HL-60 (cell line): ENCODE measurements at regions not wholly inside any gene's neighbourhood (a gene's known extent, or its start where the extent isn't known, plus 50 kb on each side); places are given as distances from the start of the nearest gene placed in this dataset.

Experiments
- DNase-seq, 2 experiments: peaks; one replicate each; pipeline ENCODE4 v3.0.0-alpha.2; 2010 to 2020; ENCODE audit warnings: low read depth in 1 of 2, low spot score in 1 of 2
- H3K27ac ChIP-seq: fragments of 250-450 bp; sonication (Bioruptor Pico); replicated peaks from 2 replicates; pipeline ENCODE4 v1.5.1; 2020; ENCODE audit warnings: mild to moderate bottlenecking, moderate library complexity
- H3K27me3 ChIP-seq: fragments of 250-450 bp; sonication (Bioruptor Pico); 2 replicates; pipeline ENCODE4 v1.5.1; 2021; ENCODE audit warnings: mild to moderate bottlenecking, moderate library complexity; ENCODE audit not compliant: insufficient read depth, poor library complexity, severe bottlenecking
- H3K4me3 ChIP-seq: replicated peaks from 2 replicates; pipeline ENCODE4 v1.5.1; 2011; ENCODE audit warnings: mild to moderate bottlenecking, control low read depth, low read length; ENCODE audit not compliant: insufficient read depth
- CTCF ChIP-seq: IDR thresholded peaks from one replicate; pipeline ENCODE4 v1.5.1; 2011; ENCODE audit warnings: low read length, control low read depth, inconsistent platforms; ENCODE audit not compliant: insufficient read depth
- GABPA ChIP-seq: IDR thresholded peaks from 2 replicates; pipeline ENCODE4 v1.6.1; 2012; ENCODE audit warnings: low read depth
- POLR2AphosphoS5 ChIP-seq: IDR thresholded peaks from 2 replicates; pipeline ENCODE4 v1.6.1; 2012; ENCODE audit warnings: low read depth
- REST ChIP-seq: IDR thresholded peaks from 2 replicates; pipeline ENCODE4 v1.6.1; 2012; ENCODE audit warnings: low read depth; ENCODE audit not compliant: insufficient replicate concordance
- SPI1 ChIP-seq: IDR thresholded peaks from 2 replicates; pipeline ENCODE4 v1.6.1; 2012; ENCODE audit warnings: low read depth, mild to moderate bottlenecking, borderline replicate concordance

- no peak overlapping the region for H3K27ac ChIP-seq
- no peak for TF ChIP-seq GABPA
- no peak for TF ChIP-seq CTCF
- TF ChIP-seq POLR2AphosphoS5 = no peak
- TF ChIP-seq SPI1 = no peak
- TF ChIP-seq REST = no peak
- no peaks in the 10 kb centered on the region for H3K27me3 ChIP-seq
- DNase-seq = no peak
- H3K4me3 ChIP-seq = no peak overlapping the region
Observed at GRCh38 chr12:86621957-86622356, 365.8 kb upstream of the MGAT4C start.

DNA sequence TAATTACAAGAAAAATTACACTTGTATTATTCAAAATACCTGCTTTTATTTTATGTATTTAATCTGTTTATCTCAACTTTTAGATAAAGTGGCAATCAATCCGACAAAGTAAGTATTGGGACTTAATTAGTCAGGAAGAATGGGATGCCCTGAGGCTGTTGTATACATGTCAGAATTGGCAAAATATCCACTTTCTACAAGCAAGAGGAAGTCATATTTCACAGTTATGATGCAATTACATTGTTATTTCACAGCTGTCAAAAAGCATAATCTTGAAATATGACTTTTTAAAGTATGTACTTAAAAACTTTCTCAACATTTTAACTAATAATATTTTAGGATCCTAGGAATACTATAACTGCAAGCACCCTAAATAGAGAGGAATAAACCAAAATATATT, 357.1 kb upstream of the MGAT4C start:
- Histone ChIP-seq H3K4me3 (no peak overlapping the region), H3K27ac (no peak overlapping the region), H3K27me3 (no peaks in the 10 kb centered on the region)
- no peak for DNase-seq
- TF ChIP-seq POLR2AphosphoS5 (no peak), SPI1 (peak; percentile 29; the same call in 1 of the 2 replicates)

DNA sequence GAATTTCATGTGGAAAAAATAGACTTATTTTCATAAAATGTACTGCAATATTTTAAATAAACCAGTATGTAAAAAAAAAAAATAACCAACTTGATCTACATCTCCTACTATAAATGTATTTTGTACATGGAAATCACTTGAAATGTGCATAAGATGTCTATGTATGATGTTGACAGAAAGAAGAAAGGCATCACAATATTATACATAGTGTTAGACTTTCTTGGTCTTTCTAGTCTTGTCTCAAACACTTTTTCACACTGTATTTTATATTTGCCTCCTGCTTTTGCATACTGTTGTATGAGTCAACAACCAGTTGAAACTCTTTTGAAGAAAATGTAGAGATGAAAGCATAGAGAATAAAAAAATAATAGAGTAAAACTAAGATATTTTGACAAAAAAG, 352.4 kb upstream of the MGAT4C start:
- Histone ChIP-seq H3K27ac (no peak overlapping the region), H3K4me3 (no peak overlapping the region), H3K27me3 (no peaks in the 10 kb centered on the region)
- no peak for DNase-seq
- TF ChIP-seq POLR2AphosphoS5 = no peak
- TF ChIP-seq SPI1 = no peak
- no peak for TF ChIP-seq REST
- TF ChIP-seq GABPA = no peak
- TF ChIP-seq CTCF = no peak

- Histone ChIP-seq H3K4me3 (no peak overlapping the region), H3K27me3 (no peaks in the 10 kb centered on the region), H3K27ac (no peak overlapping the region)
- no peak for DNase-seq
- TF ChIP-seq GABPA (no peak), CTCF (no peak), REST (no peak), SPI1 (no peak), POLR2AphosphoS5 (no peak)
Observed at GRCh38 chr12:86601550-86602308, 345.5 kb upstream of the MGAT4C start.
